Upper lobe of left lung (tissue), 6 donors: ENCODE measurements at regions not wholly inside any gene's neighbourhood (a gene's known extent, or its start where the extent isn't known, plus 50 kb on each side); places are given as distances from the start of the nearest gene placed in this dataset.
A peak's percentile ranks its signal among the peaks of the same experiment; 100 is the strongest.

Source experiments
- ATAC-seq, 2 donors: fragments of 200-7000 bp; cut with Tn5 transposase; one replicate each; pipeline ENCODE4 v1.9.1; 2022; ENCODE audit warnings: mild to moderate bottlenecking in 2 of 2, moderate library complexity in 2 of 2; ENCODE audit not compliant: low FRiP score in 2 of 2
- DNase-seq, 2 donors: peaks; one replicate each; pipeline ENCODE4 v3.0.0-alpha.2; 2019 to 2020
- H3K27ac ChIP-seq, 4 donors: fragments of 200-600 bp; sonication (generic); one replicate each; pipeline ENCODE4 v1.5.1; 2016 to 2019
- H3K27me3 ChIP-seq, 4 donors: fragments of 200-600 bp; sonication (generic); one replicate each; pipeline ENCODE4 v1.5.1; 2017 to 2019
- H3K36me3 ChIP-seq, 4 donors: fragments of 200-600 bp; sonication (generic); one replicate each; pipeline ENCODE4 v1.5.1; 2016 to 2019
- H3K4me1 ChIP-seq, 4 donors: fragments of 200-600 bp; sonication (generic); one replicate each; pipeline ENCODE4 v1.5.1; 2018 to 2019
- H3K4me3 ChIP-seq, 4 donors: fragments of 200-600 bp; sonication (generic); one replicate each; pipeline ENCODE4 v1.5.1; 2017 to 2019; ENCODE audit warnings: mild to moderate bottlenecking in 2 of 4, moderate library complexity in 1 of 4
- H3K9me3 ChIP-seq, 4 donors: fragments of 200-600 bp; sonication (generic); one replicate each; pipeline ENCODE4 v1.5.1; 2018 to 2019
- EP300 ChIP-seq, 4 donors: sonication (generic); formaldehyde crosslinking; IDR thresholded peaks; one replicate each; pipeline ENCODE4 v1.5.1; 2017; ENCODE audit warnings: antibody characterized with exemption in 4 of 4, control low read depth in 2 of 4
- POLR2A ChIP-seq, 4 donors: fragments of 450-650 bp; IDR thresholded peaks; one replicate each; pipeline ENCODE4 v1.5.1; 2016 to 2017; ENCODE audit warnings: antibody characterized with exemption in 4 of 4, mild to moderate bottlenecking in 2 of 4
- POLR2AphosphoS5 ChIP-seq, 2 donors: sonication (generic); formaldehyde crosslinking; IDR thresholded peaks; one replicate each; pipeline ENCODE4 v1.5.1; 2017; ENCODE audit warnings: antibody characterized with exemption in 2 of 2
- WGBS, 2 donors: methylation state at CpG; one replicate each; pipeline ENCODE4 v1.1.5; 2017 to 2018; 5-methylcytosine and 5-hydroxymethylcytosine counted together
- TF ChIP-seq, protein P1 (sequence below), 6 experiments: fragments of 450-650 bp in 4 of 6; fragments of 200-600 bp in 2 of 6; sonication (generic) in 2 of 6; IDR thresholded peaks; one replicate each; pipeline ENCODE4 v1.5.1; 2016 to 2019; ENCODE audit warnings: antibody characterized with exemption in 6 of 6
- donor health status: DM: no; HTN: no; CAD: no; lungs with moderate emphysema.
- donor health status: DM: no; HTN: yes; CAD: no; lungs with severe emphysema.

DNA sequence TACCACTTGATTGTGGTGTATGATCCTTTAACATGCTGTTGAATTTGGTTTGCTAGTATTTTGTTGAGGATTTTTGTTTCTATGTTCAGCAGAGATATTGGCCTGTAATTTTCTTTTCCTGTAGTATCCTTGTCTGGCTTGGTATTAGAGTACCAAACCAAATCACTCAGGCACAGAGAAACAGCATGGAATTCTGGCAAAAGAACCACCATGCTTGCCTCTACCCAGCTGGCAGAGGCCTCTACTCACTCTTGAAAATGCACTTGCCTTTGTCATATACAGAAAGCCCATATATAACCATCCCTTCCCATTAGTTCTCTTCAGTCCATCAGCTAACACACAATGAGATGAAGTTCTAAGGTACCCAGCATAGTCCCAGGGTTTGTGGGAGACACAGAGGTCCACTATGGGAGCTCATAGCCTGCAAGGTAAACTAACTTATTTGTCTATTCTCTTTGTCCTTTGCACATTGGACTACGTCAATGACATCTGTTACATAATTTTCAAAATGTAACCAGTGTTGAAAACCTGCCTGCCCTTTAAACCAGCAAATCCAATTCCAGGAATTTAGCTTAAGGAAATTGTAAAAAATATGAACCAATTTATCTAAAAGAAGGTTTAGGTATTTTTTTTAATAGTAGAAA is 82.1 kb upstream of the POMGNT2 start:
- 90% methylated on average over 1 of the region's 1 CpG for WGBS, 2 donors
- Histone ChIP-seq H3K4me3 (no peak overlapping the region), H3K27ac (no peak overlapping the region), H3K4me1 (peaks cover 0 to 9% (median 1%) of the 10 kb centered on the region in 4 donors), H3K9me3 (no peaks in the 10 kb centered on the region), H3K36me3 (no peaks in the 10 kb centered on the region), H3K27me3 (no peaks in the 10 kb centered on the region)
- TF ChIP-seq POLR2AphosphoS5 (IDR thresholded peaks at IDR 0.05) (no peak), EP300 (IDR thresholded peaks at IDR 0.05) (no peak), POLR2A (IDR thresholded peaks at IDR 0.05) (no peak)
- TF ChIP-seq, protein P1, sequence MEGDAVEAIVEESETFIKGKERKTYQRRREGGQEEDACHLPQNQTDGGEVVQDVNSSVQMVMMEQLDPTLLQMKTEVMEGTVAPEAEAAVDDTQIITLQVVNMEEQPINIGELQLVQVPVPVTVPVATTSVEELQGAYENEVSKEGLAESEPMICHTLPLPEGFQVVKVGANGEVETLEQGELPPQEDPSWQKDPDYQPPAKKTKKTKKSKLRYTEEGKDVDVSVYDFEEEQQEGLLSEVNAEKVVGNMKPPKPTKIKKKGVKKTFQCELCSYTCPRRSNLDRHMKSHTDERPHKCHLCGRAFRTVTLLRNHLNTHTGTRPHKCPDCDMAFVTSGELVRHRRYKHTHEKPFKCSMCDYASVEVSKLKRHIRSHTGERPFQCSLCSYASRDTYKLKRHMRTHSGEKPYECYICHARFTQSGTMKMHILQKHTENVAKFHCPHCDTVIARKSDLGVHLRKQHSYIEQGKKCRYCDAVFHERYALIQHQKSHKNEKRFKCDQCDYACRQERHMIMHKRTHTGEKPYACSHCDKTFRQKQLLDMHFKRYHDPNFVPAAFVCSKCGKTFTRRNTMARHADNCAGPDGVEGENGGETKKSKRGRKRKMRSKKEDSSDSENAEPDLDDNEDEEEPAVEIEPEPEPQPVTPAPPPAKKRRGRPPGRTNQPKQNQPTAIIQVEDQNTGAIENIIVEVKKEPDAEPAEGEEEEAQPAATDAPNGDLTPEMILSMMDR (IDR thresholded peaks at IDR 0.05): no peak
- no peak for DNase-seq
- no peak for ATAC-seq

DNA sequence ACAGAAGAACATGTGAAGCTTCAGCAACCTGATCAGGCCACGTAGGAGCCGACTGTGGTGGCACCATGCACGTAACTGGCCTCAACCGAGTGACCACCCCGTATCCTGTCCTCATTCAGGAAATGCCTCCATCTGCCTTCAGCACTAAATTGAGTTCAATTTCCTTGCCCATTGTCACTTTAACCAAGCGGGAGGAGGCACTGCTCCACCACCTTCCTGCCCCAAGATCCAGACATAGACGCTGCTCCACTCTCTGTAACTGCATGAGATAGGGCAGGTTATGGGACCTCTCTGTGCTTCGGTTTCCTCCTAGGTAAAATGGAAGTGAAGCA is 80.1 kb upstream of the POMGNT2 start:
- DNase-seq (no peak), ATAC-seq (no peak)
- TF ChIP-seq POLR2A (IDR thresholded peaks at IDR 0.05): no peak
- TF ChIP-seq, protein P1 (IDR thresholded peaks at IDR 0.05): no peak
- TF ChIP-seq EP300 (IDR thresholded peaks at IDR 0.05): no peak
- no peak for TF ChIP-seq POLR2AphosphoS5 (IDR thresholded peaks at IDR 0.05)
- Histone ChIP-seq H3K27me3 (no peaks in the 10 kb centered on the region), H3K4me3 (no peak overlapping the region), H3K9me3 (no peaks in the 10 kb centered on the region), H3K4me1 (peaks cover 13 to 19% (median 16%) of the 10 kb centered on the region in 4 donors), H3K36me3 (no peaks in the 10 kb centered on the region), H3K27ac (peak overlapping the region in 2 of 4 donors; percentile 33 to 58)
- 74 to 75% methylated on average over 8 of the region's 8 CpGs for WGBS, 2 donors

DNA sequence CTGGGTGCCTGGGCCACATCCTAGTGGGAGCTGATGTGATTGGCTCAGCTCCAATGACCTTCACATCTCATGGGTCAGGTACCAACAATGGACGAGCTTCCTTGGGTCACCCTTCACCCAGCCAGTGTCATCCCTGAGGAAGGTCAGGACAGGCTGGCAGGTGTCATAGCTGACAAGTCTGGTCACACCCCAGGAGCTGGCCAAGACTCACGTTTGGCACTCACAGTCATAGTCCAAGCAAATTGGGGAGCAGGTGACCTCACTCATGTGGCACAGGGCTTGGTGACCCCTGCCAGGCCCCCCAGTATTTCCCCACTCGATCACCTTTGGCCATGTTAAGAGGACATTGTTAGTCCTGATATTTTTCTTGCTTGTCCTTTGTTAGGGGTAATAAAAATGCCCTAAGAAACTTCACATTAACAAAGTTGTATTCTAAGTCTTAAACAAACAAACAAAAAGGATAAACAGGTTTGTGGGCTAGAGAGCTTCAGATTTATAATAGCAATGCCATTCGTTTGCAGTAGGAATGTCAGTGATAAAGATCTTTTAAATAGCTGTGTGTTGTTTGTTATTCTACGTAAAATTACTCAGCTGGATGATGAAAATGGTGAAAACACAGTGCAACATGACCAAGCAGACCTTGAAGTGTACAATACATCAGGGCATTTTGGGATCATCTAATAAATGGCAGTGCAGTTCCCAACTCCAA is 79.5 kb upstream of the POMGNT2 start:
- no peaks in the 10 kb centered on the region for H3K36me3 ChIP-seq
- DNase-seq: no peak
- H3K27me3 ChIP-seq: no peaks in the 10 kb centered on the region
- H3K4me1 ChIP-seq: peaks cover 18 to 24% (median 22%) of the 10 kb centered on the region in 4 donors
- WGBS, 2 donors: 67 to 76% methylated on average over 4 to 5 of the region's 5 CpGs
- no peak for ATAC-seq
- H3K4me3 ChIP-seq: no peak overlapping the region
- no peaks in the 10 kb centered on the region for H3K9me3 ChIP-seq
- TF ChIP-seq EP300 (IDR thresholded peaks at IDR 0.05) (no peak), POLR2AphosphoS5 (IDR thresholded peaks at IDR 0.05) (no peak), POLR2A (IDR thresholded peaks at IDR 0.05) (no peak)
- TF ChIP-seq, protein P1 (IDR thresholded peaks at IDR 0.05): no peak
- H3K27ac ChIP-seq: peak overlapping the region in 3 of 4 donors; percentile 33 to 58 (median 43)

DNA sequence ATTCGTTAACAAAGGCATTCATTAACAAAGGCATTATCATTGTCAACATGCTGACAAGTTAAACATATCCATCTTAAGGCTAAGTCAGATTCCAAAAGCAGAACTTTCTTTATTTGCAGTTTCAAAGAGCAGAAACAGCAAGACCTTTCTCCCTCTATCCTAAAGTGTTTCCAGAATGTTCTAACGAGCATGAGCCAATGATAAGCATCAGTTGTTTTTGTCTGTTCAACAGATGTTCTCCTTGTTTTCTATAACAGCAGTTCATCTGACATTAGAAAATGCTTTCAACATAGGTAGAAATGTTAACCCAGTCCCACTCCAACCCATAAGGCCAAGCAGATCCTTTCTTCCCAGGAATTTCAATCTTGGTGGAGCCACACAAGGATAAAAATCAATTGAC is 77.6 kb upstream of the POMGNT2 start:
- no peak for ATAC-seq
- H3K27ac ChIP-seq: peak overlapping the region in 1 of 4 donors; percentile 16
- H3K9me3 ChIP-seq: no peaks in the 10 kb centered on the region
- no peak for DNase-seq
- no peak overlapping the region for H3K4me3 ChIP-seq
- no peaks in the 10 kb centered on the region for H3K27me3 ChIP-seq
- no peak for TF ChIP-seq POLR2A (IDR thresholded peaks at IDR 0.05)
- TF ChIP-seq, protein P1 (IDR thresholded peaks at IDR 0.05): no peak
- TF ChIP-seq POLR2AphosphoS5 (IDR thresholded peaks at IDR 0.05): no peak
- TF ChIP-seq EP300 (IDR thresholded peaks at IDR 0.05): no peak
- WGBS, 2 donors: 62% methylated on average over 2 of the region's 2 CpGs
- H3K36me3 ChIP-seq: no peaks in the 10 kb centered on the region
- peaks cover 37 to 44% (median 39%) of the 10 kb centered on the region in 4 donors for H3K4me1 ChIP-seq
